ENCODE measurements at regions not wholly inside any gene's neighbourhood (a gene's known extent, or its start where the extent isn't known, plus 50 kb on each side); places are given as distances from the start of the nearest gene placed in this dataset.

- Histone ChIP-seq H2AFZ (ENCODE audit: low read depth, low read length) (no peak overlapping the region), H3K4me3 (ENCODE audit: insufficient read depth, low read depth, low read length) (no peak overlapping the region), H3K4me2 (ENCODE audit: low read length) (no peak overlapping the region), H3K27ac (ENCODE audit: low read depth, low read length) (no peak overlapping the region), H3K9me3 (ENCODE audit: insufficient read depth, low read depth, low read length) (no peaks in the 10 kb centered on the region), H4K20me1 (ENCODE audit: insufficient read depth, low read length) (no peaks in the 10 kb centered on the region), H3K9ac (ENCODE audit: low read length) (no peak overlapping the region), H3K4me1 (ENCODE audit: insufficient read depth, low read length) (no peaks in the 10 kb centered on the region), H3K36me3 (ENCODE audit: insufficient read depth, low read length) (no peaks in the 10 kb centered on the region), H3K27me3 (ENCODE audit: insufficient read depth, low read length) (no peaks in the 10 kb centered on the region), H3K79me2 (ENCODE audit: insufficient read depth, low read length) (no peaks in the 10 kb centered on the region)
- DNase-seq (ENCODE audit: low read depth) (no peak), FAIRE-seq (no peak)
- Mint-ChIP-seq H3K4me3 (ENCODE audit: unreplicated experiment) (no peak overlapping the region), H3K4me1 (ENCODE audit: low read depth, unreplicated experiment) (no peaks in the 10 kb centered on the region), H3K27me3 (ENCODE audit: low read depth, unreplicated experiment) (no peaks in the 10 kb centered on the region), H3K9me3 (ENCODE audit: unreplicated experiment) (no peaks in the 10 kb centered on the region), H3K36me3 (ENCODE audit: low read depth, unreplicated experiment) (no peaks in the 10 kb centered on the region), H3K27ac (ENCODE audit: unreplicated experiment) (no peak overlapping the region)
- TF ChIP-seq EZH2 (IDR thresholded peaks at IDR 0.05; ENCODE audit: insufficient read depth, low read length) = no peak
- TF ChIP-seq CTCF (IDR thresholded peaks at IDR 0.05; ENCODE audit: insufficient read depth, low read depth, low read length) = no peak
Measured at GRCh38 chr11:39190751-39191150, 2268.7 kb downstream of the LRRC4C start.

GRCh38 chr11:39177678-39178077 is 2281.8 kb downstream of the LRRC4C start:
- Histone ChIP-seq H3K4me1 (ENCODE audit: insufficient read depth, low read length) (no peaks in the 10 kb centered on the region), H3K27ac (ENCODE audit: low read depth, low read length) (no peak overlapping the region), H3K9me3 (ENCODE audit: insufficient read depth, low read depth, low read length) (no peaks in the 10 kb centered on the region), H4K20me1 (ENCODE audit: insufficient read depth, low read length) (no peaks in the 10 kb centered on the region), H2AFZ (ENCODE audit: low read depth, low read length) (no peak overlapping the region), H3K79me2 (ENCODE audit: insufficient read depth, low read length) (no peaks in the 10 kb centered on the region), H3K4me2 (ENCODE audit: low read length) (no peak overlapping the region), H3K27me3 (ENCODE audit: insufficient read depth, low read length) (no peaks in the 10 kb centered on the region), H3K36me3 (ENCODE audit: insufficient read depth, low read length) (no peaks in the 10 kb centered on the region), H3K4me3 (ENCODE audit: insufficient read depth, low read depth, low read length) (no peak overlapping the region), H3K9ac (ENCODE audit: low read length) (no peak overlapping the region)
- Mint-ChIP-seq H3K27me3 (ENCODE audit: low read depth, unreplicated experiment) (no peaks in the 10 kb centered on the region), H3K9me3 (ENCODE audit: unreplicated experiment) (no peaks in the 10 kb centered on the region), H3K4me1 (ENCODE audit: low read depth, unreplicated experiment) (no peaks in the 10 kb centered on the region), H3K4me3 (ENCODE audit: unreplicated experiment) (no peak overlapping the region), H3K27ac (ENCODE audit: unreplicated experiment) (no peak overlapping the region), H3K36me3 (ENCODE audit: low read depth, unreplicated experiment) (no peaks in the 10 kb centered on the region)
- TF ChIP-seq EZH2 (IDR thresholded peaks at IDR 0.05; ENCODE audit: insufficient read depth, low read length) (no peak), CTCF (IDR thresholded peaks at IDR 0.05; ENCODE audit: insufficient read depth, low read depth, low read length) (no peak)
- DNase-seq (ENCODE audit: low read depth) (no peak), FAIRE-seq (no peak)

- Histone ChIP-seq H3K4me3 (ENCODE audit: insufficient read depth, low read depth, low read length) (no peak overlapping the region), H4K20me1 (ENCODE audit: insufficient read depth, low read length) (no peaks in the 10 kb centered on the region), H3K79me2 (ENCODE audit: insufficient read depth, low read length) (no peaks in the 10 kb centered on the region), H3K27me3 (ENCODE audit: insufficient read depth, low read length) (no peaks in the 10 kb centered on the region), H3K27ac (ENCODE audit: low read depth, low read length) (no peak overlapping the region), H3K9ac (ENCODE audit: low read length) (no peak overlapping the region), H2AFZ (ENCODE audit: low read depth, low read length) (no peak overlapping the region), H3K9me3 (ENCODE audit: insufficient read depth, low read depth, low read length) (no peaks in the 10 kb centered on the region), H3K36me3 (ENCODE audit: insufficient read depth, low read length) (no peaks in the 10 kb centered on the region), H3K4me2 (ENCODE audit: low read length) (no peak overlapping the region), H3K4me1 (ENCODE audit: insufficient read depth, low read length) (no peaks in the 10 kb centered on the region)
- no peak for DNase-seq (ENCODE audit: low read depth)
- TF ChIP-seq CTCF (IDR thresholded peaks at IDR 0.05; ENCODE audit: insufficient read depth, low read depth, low read length) = no peak
- no peak for TF ChIP-seq EZH2 (IDR thresholded peaks at IDR 0.05; ENCODE audit: insufficient read depth, low read length)
- no peak for FAIRE-seq
- no peaks in the 10 kb centered on the region for H3K9me3 Mint-ChIP-seq (ENCODE audit: unreplicated experiment)
- H3K4me3 Mint-ChIP-seq (ENCODE audit: unreplicated experiment) = no peak overlapping the region
- no peaks in the 10 kb centered on the region for H3K36me3 Mint-ChIP-seq (ENCODE audit: low read depth, unreplicated experiment)
- no peaks in the 10 kb centered on the region for H3K27me3 Mint-ChIP-seq (ENCODE audit: low read depth, unreplicated experiment)
- no peak overlapping the region for H3K27ac Mint-ChIP-seq (ENCODE audit: unreplicated experiment)
- no peaks in the 10 kb centered on the region for H3K4me1 Mint-ChIP-seq (ENCODE audit: low read depth, unreplicated experiment)
Measured at GRCh38 chr11:39174965-39175364, 2284.5 kb downstream of the LRRC4C start.
